ENCODE measurements at regions not wholly inside any gene's neighbourhood (a gene's known extent, or its start where the extent isn't known, plus 50 kb on each side); places are given as distances from the start of the nearest gene placed in this dataset.

DNA sequence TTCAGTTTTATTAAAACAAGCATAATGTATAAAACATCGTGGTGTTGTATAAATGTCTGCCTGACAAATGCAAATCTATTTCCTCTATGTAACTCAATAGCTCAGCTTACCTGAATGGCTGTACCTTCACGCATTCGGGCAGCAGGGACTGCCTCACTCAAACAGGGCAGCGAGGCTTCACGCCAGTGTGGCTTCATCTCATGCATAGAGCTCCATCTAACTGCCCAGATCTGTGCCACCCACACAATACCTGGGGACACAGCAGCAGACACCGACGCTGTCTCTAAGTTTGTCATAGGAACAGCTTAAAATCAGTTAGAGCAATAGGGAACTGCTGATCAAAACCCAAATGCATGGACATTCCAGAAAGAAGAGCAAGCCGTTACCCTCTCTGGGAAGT is 182.8 kb upstream of the ANKRD30A start:
- TF ChIP-seq, protein P1, sequence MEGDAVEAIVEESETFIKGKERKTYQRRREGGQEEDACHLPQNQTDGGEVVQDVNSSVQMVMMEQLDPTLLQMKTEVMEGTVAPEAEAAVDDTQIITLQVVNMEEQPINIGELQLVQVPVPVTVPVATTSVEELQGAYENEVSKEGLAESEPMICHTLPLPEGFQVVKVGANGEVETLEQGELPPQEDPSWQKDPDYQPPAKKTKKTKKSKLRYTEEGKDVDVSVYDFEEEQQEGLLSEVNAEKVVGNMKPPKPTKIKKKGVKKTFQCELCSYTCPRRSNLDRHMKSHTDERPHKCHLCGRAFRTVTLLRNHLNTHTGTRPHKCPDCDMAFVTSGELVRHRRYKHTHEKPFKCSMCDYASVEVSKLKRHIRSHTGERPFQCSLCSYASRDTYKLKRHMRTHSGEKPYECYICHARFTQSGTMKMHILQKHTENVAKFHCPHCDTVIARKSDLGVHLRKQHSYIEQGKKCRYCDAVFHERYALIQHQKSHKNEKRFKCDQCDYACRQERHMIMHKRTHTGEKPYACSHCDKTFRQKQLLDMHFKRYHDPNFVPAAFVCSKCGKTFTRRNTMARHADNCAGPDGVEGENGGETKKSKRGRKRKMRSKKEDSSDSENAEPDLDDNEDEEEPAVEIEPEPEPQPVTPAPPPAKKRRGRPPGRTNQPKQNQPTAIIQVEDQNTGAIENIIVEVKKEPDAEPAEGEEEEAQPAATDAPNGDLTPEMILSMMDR (conservative IDR thresholded peaks at IDR 0.05; ENCODE audit: low read depth), result no peak
- no peak for DNase-seq (ENCODE audit: low spot score)
- CTCF ChIA-PET, result no interaction called here
- no peak overlapping the region for H3K27ac ChIP-seq
- POLR2A ChIA-PET (ENCODE audit: low non-redundant PET), result no interaction called here

DNA sequence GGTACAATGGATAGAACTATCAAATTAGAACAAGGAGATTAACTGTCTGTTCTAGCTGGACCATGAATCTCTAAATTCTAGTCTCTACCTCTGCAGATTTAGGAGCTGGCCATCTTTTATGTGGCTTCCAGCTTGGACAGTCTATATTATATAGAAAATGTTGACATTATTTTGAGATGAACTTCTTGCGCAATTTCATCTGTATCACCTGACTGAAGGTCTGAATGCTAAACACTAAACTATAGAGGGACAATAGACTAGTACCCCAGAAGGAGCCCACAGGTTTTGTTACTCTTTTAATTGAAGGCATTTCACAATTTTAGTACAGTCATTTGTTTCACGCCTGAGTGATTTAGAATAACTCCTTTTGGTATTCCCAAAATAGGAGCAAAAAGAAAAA is 222.4 kb upstream of the ANKRD30A start:
- TF ChIP-seq, protein P1 (conservative IDR thresholded peaks at IDR 0.05; ENCODE audit: low read depth), result no peak
- H3K27ac ChIP-seq, result no peak overlapping the region
- CTCF ChIA-PET, result no interaction called here
- no peak for DNase-seq (ENCODE audit: low spot score)
- POLR2A ChIA-PET (ENCODE audit: low non-redundant PET), result no interaction called here

DNA sequence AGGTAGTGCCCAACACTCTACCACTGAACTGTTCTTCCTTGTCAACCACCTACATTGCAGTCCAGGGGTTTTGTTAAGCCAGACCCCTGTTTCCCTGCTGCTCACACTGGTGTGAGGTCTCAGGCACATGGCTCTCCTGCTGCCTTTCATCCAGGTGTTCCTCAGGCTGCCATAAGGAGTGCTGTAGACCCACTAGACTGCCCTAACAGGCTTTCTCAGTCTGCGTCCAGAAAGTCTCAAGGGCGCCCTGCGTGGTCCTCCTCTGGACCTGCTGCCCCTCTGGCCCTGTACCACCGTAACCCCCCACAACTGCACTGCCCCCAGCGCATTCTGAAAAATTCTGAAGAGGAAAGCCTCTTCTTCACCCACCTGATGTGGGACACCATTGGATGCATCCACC is 225.7 kb upstream of the ANKRD30A start:
- CTCF ChIA-PET, result interaction anchor here (0.6 to 0.9 kb wide), 4 partner anchors 96 to 1384 kb away, joined by 3 to 4 read pairs (median 4); no protein-coding TSS in a partner anchor
- no peak overlapping the region for H3K27ac ChIP-seq
- no peak for DNase-seq (ENCODE audit: low spot score)
- TF ChIP-seq, protein P1 (conservative IDR thresholded peaks at IDR 0.05; ENCODE audit: low read depth), result no peak
- POLR2A ChIA-PET (ENCODE audit: low non-redundant PET), result no interaction called here

DNA sequence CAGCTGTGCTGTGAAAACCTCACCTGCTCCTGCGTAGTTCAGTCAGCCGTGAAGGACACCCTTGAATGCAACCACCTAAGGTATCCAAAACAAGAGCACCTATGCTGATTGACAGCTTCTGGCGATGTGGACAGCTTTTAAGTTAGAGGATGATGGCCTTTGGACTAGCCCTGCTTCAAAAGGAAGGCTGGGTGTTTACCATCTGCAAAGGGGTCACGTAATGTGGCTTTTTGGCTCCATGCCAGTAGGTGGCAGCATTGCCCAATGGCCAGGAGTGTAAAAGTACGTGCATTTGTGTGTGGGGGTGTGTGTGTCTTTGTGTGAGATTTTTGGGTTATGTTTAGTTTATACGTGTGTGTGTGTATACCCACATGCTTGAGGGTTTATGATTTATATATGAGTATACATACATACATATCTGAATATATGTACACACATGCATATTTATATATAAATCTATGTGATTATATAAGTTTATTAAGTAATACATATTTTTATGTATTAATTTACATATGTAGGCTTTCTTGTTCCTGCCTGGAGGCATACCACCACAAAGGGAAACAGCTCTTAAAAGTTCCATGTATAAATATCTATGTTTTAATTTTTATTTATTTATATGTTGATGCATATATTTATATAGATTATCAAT is 236.3 kb upstream of the ANKRD30A start:
- no peak overlapping the region for H3K27ac ChIP-seq
- TF ChIP-seq, protein P1 (conservative IDR thresholded peaks at IDR 0.05; ENCODE audit: low read depth), result peak; percentile 24; the same call in 1 of the 2 replicates
- CTCF ChIA-PET, result interaction anchor here (0.6 to 1.6 kb wide), 2 partner anchors 9 to 12 kb away, joined by 3 to 5 read pairs; no protein-coding TSS in a partner anchor
- POLR2A ChIA-PET (ENCODE audit: low non-redundant PET), result no interaction called here
- DNase-seq (ENCODE audit: low spot score), result peak; percentile 6

DNA sequence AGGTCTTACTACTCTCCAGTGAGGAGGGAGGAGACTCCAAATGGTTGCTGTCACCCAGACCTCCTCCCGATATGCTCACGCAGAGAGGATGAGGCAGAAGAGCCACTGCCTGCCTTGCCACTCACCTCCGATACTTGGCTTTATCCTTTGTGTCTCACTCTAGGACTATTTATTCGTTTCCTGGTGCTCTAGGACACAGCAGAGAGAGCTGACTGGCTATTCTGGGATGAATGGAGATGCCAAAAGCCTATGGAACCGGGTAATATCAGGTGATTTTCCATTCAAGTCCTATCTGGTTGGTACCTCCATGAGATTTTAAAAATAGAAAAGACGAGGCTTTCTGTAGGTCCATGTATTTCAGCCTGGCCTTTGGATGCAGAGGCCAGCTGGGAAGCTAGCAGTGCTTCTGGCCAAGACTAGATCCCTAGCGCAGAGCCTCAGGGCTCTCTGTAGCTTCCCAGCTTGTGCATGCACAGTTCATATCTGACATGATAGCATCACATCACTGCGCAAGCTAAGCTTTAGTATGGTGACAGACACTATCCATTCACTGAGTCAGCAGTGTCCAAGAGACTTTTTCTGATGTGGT is 239.0 kb upstream of the ANKRD30A start:
- POLR2A ChIA-PET (ENCODE audit: low non-redundant PET), result no interaction called here
- TF ChIP-seq, protein P1 (conservative IDR thresholded peaks at IDR 0.05; ENCODE audit: low read depth), result no peak
- CTCF ChIA-PET, result no interaction called here
- no peak for DNase-seq (ENCODE audit: low spot score)
- H3K27ac ChIP-seq, result no peak overlapping the region

DNA sequence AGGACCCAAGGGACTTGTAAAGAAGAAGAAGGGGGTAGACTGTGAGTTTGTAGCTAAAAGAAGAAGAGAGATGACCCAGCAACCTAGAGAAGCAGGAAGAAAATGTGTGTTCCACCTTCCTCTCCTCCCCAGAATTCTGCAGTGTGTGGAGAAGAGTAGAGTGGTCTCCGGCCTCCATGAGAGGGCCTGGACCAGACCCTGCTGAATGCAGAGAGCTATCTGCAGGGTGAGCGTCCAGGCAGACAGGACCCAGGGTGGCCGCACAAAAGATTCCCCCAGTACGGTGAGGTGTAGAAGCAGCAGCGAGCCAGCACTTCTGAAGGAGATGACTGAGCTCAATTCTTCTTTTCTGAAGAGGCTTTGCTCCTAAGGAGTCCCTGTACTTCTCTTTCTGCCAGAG is 239.7 kb upstream of the ANKRD30A start:
- ChIA-PET CTCF (interaction anchor here (0.6 kb wide), 2 partner anchors 440 to 1250 kb away, joined by 3 read pairs; no protein-coding TSS in a partner anchor), POLR2A (ENCODE audit: low non-redundant PET) (no interaction called here)
- DNase-seq (ENCODE audit: low spot score), result no peak
- TF ChIP-seq, protein P1 (conservative IDR thresholded peaks at IDR 0.05; ENCODE audit: low read depth), result no peak
- H3K27ac ChIP-seq, result no peak overlapping the region

All from RWPE1 (cell line).